ENCODE measurements at regions not wholly inside any gene's neighbourhood (a gene's known extent, or its start where the extent isn't known, plus 50 kb on each side); places are given as distances from the start of the nearest gene placed in this dataset.

GRCh38 chr3:67090474-67090873, 92.4 kb downstream of the KBTBD8 start:
- H3K27ac ChIP-seq (ENCODE audit: low read depth in 1 of 2, low read length in 1 of 2), result no peak overlapping the region
- no peaks in the 10 kb centered on the region for H3K4me1 ChIP-seq (ENCODE audit: control insufficient read depth in 2 of 2, insufficient read depth in 2 of 2, low read length in 2 of 2)
- H3K36me3 ChIP-seq (ENCODE audit: control insufficient read depth in 2 of 2, insufficient read depth in 2 of 2, low read length in 1 of 2), result no peaks in the 10 kb centered on the region
- H3K4me3 ChIP-seq (ENCODE audit: low read length in 2 of 2), result no peak overlapping the region
- H3K9me3 ChIP-seq (ENCODE audit: control insufficient read depth in 2 of 2, insufficient read depth in 1 of 2, low read length in 1 of 2), result no peaks in the 10 kb centered on the region
- DNase-seq (ENCODE audit: low read depth in 6 of 9, low spot score in 9 of 9), result no peak
- no peaks in the 10 kb centered on the region for H3K27me3 ChIP-seq (ENCODE audit: control insufficient read depth in 2 of 2, insufficient read depth in 1 of 2, low read length in 1 of 2)

- no peaks in the 10 kb centered on the region for H3K27me3 ChIP-seq (ENCODE audit: control insufficient read depth in 2 of 2, insufficient read depth in 1 of 2, low read length in 1 of 2)
- no peak overlapping the region for H3K4me3 ChIP-seq (ENCODE audit: low read length in 2 of 2)
- no peaks in the 10 kb centered on the region for H3K36me3 ChIP-seq (ENCODE audit: control insufficient read depth in 2 of 2, insufficient read depth in 2 of 2, low read length in 1 of 2)
- no peaks in the 10 kb centered on the region for H3K9me3 ChIP-seq (ENCODE audit: control insufficient read depth in 2 of 2, insufficient read depth in 1 of 2, low read length in 1 of 2)
- DNase-seq (ENCODE audit: low read depth in 6 of 9, low spot score in 9 of 9), result no peak
- no peaks in the 10 kb centered on the region for H3K4me1 ChIP-seq (ENCODE audit: control insufficient read depth in 2 of 2, insufficient read depth in 2 of 2, low read length in 2 of 2)
- H3K27ac ChIP-seq (ENCODE audit: low read depth in 1 of 2, low read length in 1 of 2), result no peak overlapping the region
- WGBS, result 97% methylated on average over 1 of the region's 1 CpG
These were observed 95.2 kb downstream of the KBTBD8 start for GRCh38 chr3:67093305-67093704.

GRCh38 chr3:67094167-67094566, 96.1 kb downstream of the KBTBD8 start:
- H3K27me3 ChIP-seq (ENCODE audit: control insufficient read depth in 2 of 2, insufficient read depth in 1 of 2, low read length in 1 of 2), result no peaks in the 10 kb centered on the region
- 91% methylated on average over 5 of the region's 5 CpGs for WGBS
- H3K4me3 ChIP-seq (ENCODE audit: low read length in 2 of 2), result no peak overlapping the region
- no peak overlapping the region for H3K27ac ChIP-seq (ENCODE audit: low read depth in 1 of 2, low read length in 1 of 2)
- no peaks in the 10 kb centered on the region for H3K4me1 ChIP-seq (ENCODE audit: control insufficient read depth in 2 of 2, insufficient read depth in 2 of 2, low read length in 2 of 2)
- DNase-seq (ENCODE audit: low read depth in 6 of 9, low spot score in 9 of 9), result no peak
- H3K9me3 ChIP-seq (ENCODE audit: control insufficient read depth in 2 of 2, insufficient read depth in 1 of 2, low read length in 1 of 2), result no peaks in the 10 kb centered on the region
- no peaks in the 10 kb centered on the region for H3K36me3 ChIP-seq (ENCODE audit: control insufficient read depth in 2 of 2, insufficient read depth in 2 of 2, low read length in 1 of 2)

- Histone ChIP-seq H3K4me3 (ENCODE audit: low read length in 2 of 2) (no peak overlapping the region), H3K36me3 (ENCODE audit: control insufficient read depth in 2 of 2, insufficient read depth in 2 of 2, low read length in 1 of 2) (no peaks in the 10 kb centered on the region), H3K4me1 (ENCODE audit: control insufficient read depth in 2 of 2, insufficient read depth in 2 of 2, low read length in 2 of 2) (no peaks in the 10 kb centered on the region), H3K27ac (ENCODE audit: low read depth in 1 of 2, low read length in 1 of 2) (no peak overlapping the region), H3K27me3 (ENCODE audit: control insufficient read depth in 2 of 2, insufficient read depth in 1 of 2, low read length in 1 of 2) (no peaks in the 10 kb centered on the region), H3K9me3 (ENCODE audit: control insufficient read depth in 2 of 2, insufficient read depth in 1 of 2, low read length in 1 of 2) (no peaks in the 10 kb centered on the region)
- 90% methylated on average over 1 of the region's 1 CpG for WGBS
- DNase-seq (ENCODE audit: low read depth in 6 of 9, low spot score in 9 of 9), result no peak
These were observed 96.7 kb downstream of the KBTBD8 start for GRCh38 chr3:67094774-67095173.

- DNase-seq (ENCODE audit: low read depth in 6 of 9, low spot score in 9 of 9), result no peak
- no peaks in the 10 kb centered on the region for H3K27me3 ChIP-seq (ENCODE audit: control insufficient read depth in 2 of 2, insufficient read depth in 1 of 2, low read length in 1 of 2)
- no peaks in the 10 kb centered on the region for H3K36me3 ChIP-seq (ENCODE audit: control insufficient read depth in 2 of 2, insufficient read depth in 2 of 2, low read length in 1 of 2)
- H3K27ac ChIP-seq (ENCODE audit: low read depth in 1 of 2, low read length in 1 of 2), result no peak overlapping the region
- H3K4me1 ChIP-seq (ENCODE audit: control insufficient read depth in 2 of 2, insufficient read depth in 2 of 2, low read length in 2 of 2), result no peaks in the 10 kb centered on the region
- H3K9me3 ChIP-seq (ENCODE audit: control insufficient read depth in 2 of 2, insufficient read depth in 1 of 2, low read length in 1 of 2), result no peaks in the 10 kb centered on the region
- no peak overlapping the region for H3K4me3 ChIP-seq (ENCODE audit: low read length in 2 of 2)
These were observed 106.3 kb downstream of the KBTBD8 start for GRCh38 chr3:67104388-67104787.

GRCh38 chr3:67106874-67107273, 108.8 kb downstream of the KBTBD8 start:
- H3K27ac ChIP-seq (ENCODE audit: low read depth in 1 of 2, low read length in 1 of 2), result no peak overlapping the region
- no peaks in the 10 kb centered on the region for H3K9me3 ChIP-seq (ENCODE audit: control insufficient read depth in 2 of 2, insufficient read depth in 1 of 2, low read length in 1 of 2)
- no peaks in the 10 kb centered on the region for H3K27me3 ChIP-seq (ENCODE audit: control insufficient read depth in 2 of 2, insufficient read depth in 1 of 2, low read length in 1 of 2)
- no peaks in the 10 kb centered on the region for H3K36me3 ChIP-seq (ENCODE audit: control insufficient read depth in 2 of 2, insufficient read depth in 2 of 2, low read length in 1 of 2)
- no peak overlapping the region for H3K4me3 ChIP-seq (ENCODE audit: low read length in 2 of 2)
- DNase-seq (ENCODE audit: low read depth in 6 of 9, low spot score in 9 of 9), result no peak
- no peaks in the 10 kb centered on the region for H3K4me1 ChIP-seq (ENCODE audit: control insufficient read depth in 2 of 2, insufficient read depth in 2 of 2, low read length in 2 of 2)
- 78% methylated on average over 3 of the region's 3 CpGs for WGBS

GRCh38 chr3:67109651-67110204, 111.6 kb downstream of the KBTBD8 start:
- no peaks in the 10 kb centered on the region for H3K36me3 ChIP-seq (ENCODE audit: control insufficient read depth in 2 of 2, insufficient read depth in 2 of 2, low read length in 1 of 2)
- DNase-seq (ENCODE audit: low read depth in 6 of 9, low spot score in 9 of 9), result peak in 1 of 9 donors; percentile 18
- 44% methylated on average over 3 of the region's 3 CpGs for WGBS
- no peaks in the 10 kb centered on the region for H3K27me3 ChIP-seq (ENCODE audit: control insufficient read depth in 2 of 2, insufficient read depth in 1 of 2, low read length in 1 of 2)
- H3K27ac ChIP-seq (ENCODE audit: low read depth in 1 of 2, low read length in 1 of 2), result no peak overlapping the region
- no peaks in the 10 kb centered on the region for H3K4me1 ChIP-seq (ENCODE audit: control insufficient read depth in 2 of 2, insufficient read depth in 2 of 2, low read length in 2 of 2)
- H3K4me3 ChIP-seq (ENCODE audit: low read length in 2 of 2), result no peak overlapping the region
- H3K9me3 ChIP-seq (ENCODE audit: control insufficient read depth in 2 of 2, insufficient read depth in 1 of 2, low read length in 1 of 2), result no peaks in the 10 kb centered on the region

- no peaks in the 10 kb centered on the region for H3K36me3 ChIP-seq (ENCODE audit: control insufficient read depth in 2 of 2, insufficient read depth in 2 of 2, low read length in 1 of 2)
- H3K4me1 ChIP-seq (ENCODE audit: control insufficient read depth in 2 of 2, insufficient read depth in 2 of 2, low read length in 2 of 2), result no peaks in the 10 kb centered on the region
- no peak overlapping the region for H3K27ac ChIP-seq (ENCODE audit: low read depth in 1 of 2, low read length in 1 of 2)
- no peaks in the 10 kb centered on the region for H3K9me3 ChIP-seq (ENCODE audit: control insufficient read depth in 2 of 2, insufficient read depth in 1 of 2, low read length in 1 of 2)
- no peaks in the 10 kb centered on the region for H3K27me3 ChIP-seq (ENCODE audit: control insufficient read depth in 2 of 2, insufficient read depth in 1 of 2, low read length in 1 of 2)
- peak; percentile 33 to 79 (median 61) for DNase-seq (ENCODE audit: low read depth in 6 of 9, low spot score in 9 of 9)
- WGBS, result 12% methylated on average over 6 of the region's 6 CpGs
- no peak overlapping the region for H3K4me3 ChIP-seq (ENCODE audit: low read length in 2 of 2)
These were observed 115.8 kb downstream of the KBTBD8 start for GRCh38 chr3:67113802-67114407.

GRCh38 chr3:67118122-67118521, 120.0 kb downstream of the KBTBD8 start:
- Histone ChIP-seq H3K9me3 (ENCODE audit: control insufficient read depth in 2 of 2, insufficient read depth in 1 of 2, low read length in 1 of 2) (no peaks in the 10 kb centered on the region), H3K4me1 (ENCODE audit: control insufficient read depth in 2 of 2, insufficient read depth in 2 of 2, low read length in 2 of 2) (no peaks in the 10 kb centered on the region), H3K27me3 (ENCODE audit: control insufficient read depth in 2 of 2, insufficient read depth in 1 of 2, low read length in 1 of 2) (no peaks in the 10 kb centered on the region), H3K27ac (ENCODE audit: low read depth in 1 of 2, low read length in 1 of 2) (no peak overlapping the region), H3K4me3 (ENCODE audit: low read length in 2 of 2) (no peak overlapping the region), H3K36me3 (ENCODE audit: control insufficient read depth in 2 of 2, insufficient read depth in 2 of 2, low read length in 1 of 2) (no peaks in the 10 kb centered on the region)
- WGBS, result 97% methylated on average over 1 of the region's 1 CpG
- no peak for DNase-seq (ENCODE audit: low read depth in 6 of 9, low spot score in 9 of 9)
